HEK293 (cell line): ENCODE measurements at regions not wholly inside any gene's neighbourhood (a gene's known extent, or its start where the extent isn't known, plus 50 kb on each side); places are given as distances from the start of the nearest gene placed in this dataset.

ENCODE experiments used
- CTCF ChIA-PET: fragments of 350-600 bp; formaldehyde crosslinking; extraction: SDS; loops from one replicate; lab custom pipeline; 2021; ENCODE audit warnings: antibody characterized with exemption; lab: Yijun Ruan, JAX
- POLR2A ChIA-PET: fragments of 300-600 bp; formaldehyde crosslinking; extraction: SDS; loops from one replicate; lab custom pipeline; 2020; ENCODE audit warnings: antibody characterized with exemption, inconsistent platforms; lab: Yijun Ruan, JAX
- H3K27ac ChIP-seq: fragments of 200-500 bp; sonication (Bioruptor generic); 2 replicates; pipeline ENCODE4 v1.5.1; 2014; ENCODE audit warnings: low read depth, low read length, control low read depth, inconsistent platforms; ENCODE audit errors: extremely low read depth
- H3K36me3 ChIP-seq, 2 experiments: fragments of 200-500 bp in 1 of 2; sonication (Bioruptor generic) in 1 of 2; 1 replicate in 1 of 2; 2 replicates in 1 of 2; pipeline ENCODE4 v1.5.1; 2014 to 2017; ENCODE audit warnings: inconsistent platforms in 2 of 2, low read length in 2 of 2; ENCODE audit not compliant: control insufficient read depth in 2 of 2, insufficient read depth in 1 of 2
- H3K4me1 ChIP-seq: fragments of 200-500 bp; sonication (Bioruptor generic); 2 replicates; pipeline ENCODE4 v1.5.1; 2014; ENCODE audit warnings: mild to moderate bottlenecking, low read length, inconsistent platforms; ENCODE audit not compliant: control insufficient read depth, insufficient read depth
- H3K4me3 ChIP-seq: 2 replicates; pipeline ENCODE4 v1.5.1; 2011; ENCODE audit warnings: low read depth, mild to moderate bottlenecking, control low read depth, low read length, moderate library complexity
- H3K9me3 ChIP-seq: fragments of 200-500 bp; sonication (Bioruptor generic); 2 replicates; pipeline ENCODE4 v1.5.1; 2014; ENCODE audit warnings: low read depth, low read length, inconsistent platforms; ENCODE audit not compliant: control insufficient read depth, insufficient read depth
- GLI2 ChIP-seq: fragments of 450-650 bp; formaldehyde crosslinking; IDR thresholded peaks from 2 replicates; pipeline ENCODE4; 2017; ENCODE audit warnings: missing biosample characterization, missing genetic modification characterization, low read depth, borderline replicate concordance
- HOXA7 ChIP-seq: sonication (generic); formaldehyde crosslinking; IDR thresholded peaks from 2 replicates; pipeline ENCODE4 v1.8.1; 2022; ENCODE audit warnings: missing genetic modification reagents, borderline replicate concordance
- KLF16 ChIP-seq: fragments of 450-650 bp; formaldehyde crosslinking; IDR thresholded peaks from 2 replicates; pipeline ENCODE4 v1.5.1; 2017; ENCODE audit warnings: missing biosample characterization, missing genetic modification characterization
- KLF9 ChIP-seq: fragments of 450-650 bp; formaldehyde crosslinking; IDR thresholded peaks from 2 replicates; pipeline ENCODE4 v1.5.1; 2016; ENCODE audit warnings: missing biosample characterization, missing genetic modification characterization, low read depth
- MYNN ChIP-seq: fragments of 450-650 bp; formaldehyde crosslinking; IDR thresholded peaks from 2 replicates; pipeline ENCODE4 v1.5.1; 2016; ENCODE audit warnings: missing biosample characterization, missing genetic modification characterization, borderline replicate concordance
- REPIN1 ChIP-seq: fragments of 450-650 bp; formaldehyde crosslinking; IDR thresholded peaks from 2 replicates; pipeline ENCODE4 v1.5.1; 2017; ENCODE audit warnings: missing biosample characterization, missing genetic modification characterization, low read depth
- SP3 ChIP-seq: fragments of 450-650 bp; formaldehyde crosslinking; IDR thresholded peaks from 2 replicates; pipeline ENCODE4 v1.5.1; 2016; ENCODE audit warnings: missing biosample characterization, missing genetic modification characterization
- YY1 ChIP-seq: fragments of 450-650 bp; formaldehyde crosslinking; IDR thresholded peaks from 2 replicates; pipeline ENCODE4 v1.5.1; 2018; ENCODE audit warnings: missing biosample characterization, missing genetic modification characterization
- ZBTB1 ChIP-seq: fragments of 450-650 bp; formaldehyde crosslinking; IDR thresholded peaks from 2 replicates; pipeline ENCODE4 v1.5.1; 2016; ENCODE audit warnings: missing biosample characterization, missing genetic modification characterization
- ZBTB20 ChIP-seq: fragments of 450-650 bp; formaldehyde crosslinking; IDR thresholded peaks from 2 replicates; pipeline ENCODE4 v1.5.1; 2016; ENCODE audit warnings: missing biosample characterization, missing genetic modification characterization
- ZBTB7A ChIP-seq: fragments of 450-650 bp; formaldehyde crosslinking; IDR thresholded peaks from 2 replicates; pipeline ENCODE4 v1.5.1; 2016; ENCODE audit warnings: low read depth, missing biosample characterization, missing genetic modification characterization
- ZBTB8A ChIP-seq: fragments of 450-650 bp; formaldehyde crosslinking; IDR thresholded peaks from 2 replicates; pipeline ENCODE4 v1.5.1; 2016; ENCODE audit warnings: missing biosample characterization, missing genetic modification characterization
- ZNF132 ChIP-seq: fragments of 450-650 bp; formaldehyde crosslinking; IDR thresholded peaks from 2 replicates; pipeline ENCODE4 v1.5.1; 2017; ENCODE audit warnings: missing biosample characterization, missing genetic modification characterization, borderline replicate concordance
- ZNF138 ChIP-seq: fragments of 450-650 bp; formaldehyde crosslinking; IDR thresholded peaks from 2 replicates; pipeline ENCODE4 v1.5.1; 2016; ENCODE audit warnings: missing biosample characterization, missing genetic modification characterization, borderline replicate concordance
- ZNF174 ChIP-seq: fragments of 450-650 bp; formaldehyde crosslinking; IDR thresholded peaks from 2 replicates; pipeline ENCODE4 v1.5.0; 2017; ENCODE audit warnings: missing biosample characterization, mild to moderate bottlenecking, missing genetic modification characterization
- ZNF214 ChIP-seq: fragments of 450-650 bp; formaldehyde crosslinking; IDR thresholded peaks from 2 replicates; pipeline ENCODE4 v1.5.1; 2017; ENCODE audit warnings: missing biosample characterization, mild to moderate bottlenecking, missing genetic modification characterization, borderline replicate concordance
- ZNF24 ChIP-seq: fragments of 450-650 bp; formaldehyde crosslinking; IDR thresholded peaks from 2 replicates; pipeline ENCODE4 v1.5.1; 2016; ENCODE audit warnings: missing biosample characterization, missing genetic modification characterization
- ZNF37A ChIP-seq: fragments of 450-650 bp; IDR thresholded peaks from 2 replicates; pipeline ENCODE4 v1.5.1; 2018; ENCODE audit warnings: missing biosample characterization, missing genetic modification characterization
- ZNF624 ChIP-seq: fragments of 450-650 bp; formaldehyde crosslinking; IDR thresholded peaks from 2 replicates; pipeline ENCODE4 v1.5.1; 2017; ENCODE audit warnings: missing biosample characterization, missing genetic modification characterization
- ZNF747 ChIP-seq: fragments of 450-650 bp; formaldehyde crosslinking; IDR thresholded peaks from 2 replicates; pipeline ENCODE4 v1.5.1; 2016; ENCODE audit warnings: missing biosample characterization, missing genetic modification characterization
- ZXDB ChIP-seq: fragments of 450-650 bp; formaldehyde crosslinking; IDR thresholded peaks from 2 replicates; pipeline ENCODE4 v1.5.1; 2016; ENCODE audit warnings: missing biosample characterization, missing genetic modification characterization
- TF ChIP-seq, protein P1 (sequence below): fragments of 450-650 bp; formaldehyde crosslinking; IDR thresholded peaks from 2 replicates; pipeline ENCODE4 v1.5.1; 2017; ENCODE audit warnings: missing biosample characterization, missing genetic modification characterization
- TF ChIP-seq, protein P2 (sequence below): fragments of 450-650 bp; formaldehyde crosslinking; IDR thresholded peaks from 2 replicates; pipeline ENCODE4 v1.5.1; 2016; ENCODE audit warnings: missing biosample characterization, missing genetic modification characterization
- TF ChIP-seq, protein P3 (sequence below): fragments of 450-650 bp; formaldehyde crosslinking; IDR thresholded peaks from 2 replicates; pipeline ENCODE4 v1.5.1; 2016; ENCODE audit warnings: missing biosample characterization, missing genetic modification characterization
- TF ChIP-seq, protein P4 (sequence below): fragments of 450-650 bp; formaldehyde crosslinking; IDR thresholded peaks from 2 replicates; pipeline ENCODE4; 2016; ENCODE audit warnings: missing biosample characterization, missing genetic modification characterization
- TF ChIP-seq, protein P5 (sequence below): fragments of 450-650 bp; formaldehyde crosslinking; IDR thresholded peaks from 2 replicates; pipeline ENCODE4 v1.5.1; 2016; ENCODE audit warnings: missing biosample characterization, missing genetic modification characterization, low read depth

DNA sequence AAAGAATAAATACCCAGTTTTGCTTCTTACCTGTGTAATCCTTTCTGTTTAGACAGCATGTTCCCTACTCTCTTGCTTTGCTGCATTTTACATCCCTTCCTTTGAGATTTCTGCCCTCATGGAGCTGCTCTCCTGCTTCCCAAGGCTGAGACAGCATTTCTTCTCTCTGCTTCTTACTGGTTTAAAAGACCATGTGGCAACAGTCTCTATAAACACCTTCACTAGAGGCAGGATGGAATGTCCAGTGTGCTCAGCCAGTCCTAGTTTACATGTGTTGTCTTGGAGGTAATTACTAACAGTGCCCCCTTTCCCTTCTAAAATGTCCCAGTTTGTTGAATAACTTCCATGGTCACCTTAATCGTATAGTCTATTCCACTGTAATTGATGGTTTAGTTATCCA is 262.3 kb downstream of the CNTN3 start (continued):
- TF ChIP-seq SP3 (tag by site-specific recombination): no peak
- TF ChIP-seq ZBTB20 (tag by site-specific recombination): no peak
- no peak for TF ChIP-seq KLF16 (tag by site-specific recombination)
- no peak for TF ChIP-seq ZBTB7A (tag by site-specific recombination)
- no peak for TF ChIP-seq ZNF138 (tag by site-specific recombination)
- TF ChIP-seq REPIN1: no peak

DNA sequence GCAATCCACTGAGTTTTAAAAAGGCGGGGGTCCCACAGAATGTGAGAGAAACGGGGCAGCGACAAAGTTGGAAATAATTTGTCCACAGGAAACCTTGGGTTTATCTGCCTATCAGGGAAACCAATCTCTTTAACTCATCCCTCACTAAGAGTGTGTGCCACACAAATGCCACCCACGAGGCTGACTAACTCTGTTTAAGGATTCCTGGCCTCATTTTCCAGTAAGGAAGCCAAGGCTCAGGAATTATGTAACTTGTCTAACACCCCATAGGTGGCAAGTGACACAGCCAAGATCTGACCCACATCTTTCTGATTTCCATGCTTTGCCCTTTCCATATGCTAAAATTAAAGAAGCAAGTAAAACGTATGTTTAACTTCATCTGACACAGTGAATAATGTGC is 263.2 kb downstream of the CNTN3 start:
- POLR2A ChIA-PET: no interaction called here
- TF ChIP-seq, protein P1, sequence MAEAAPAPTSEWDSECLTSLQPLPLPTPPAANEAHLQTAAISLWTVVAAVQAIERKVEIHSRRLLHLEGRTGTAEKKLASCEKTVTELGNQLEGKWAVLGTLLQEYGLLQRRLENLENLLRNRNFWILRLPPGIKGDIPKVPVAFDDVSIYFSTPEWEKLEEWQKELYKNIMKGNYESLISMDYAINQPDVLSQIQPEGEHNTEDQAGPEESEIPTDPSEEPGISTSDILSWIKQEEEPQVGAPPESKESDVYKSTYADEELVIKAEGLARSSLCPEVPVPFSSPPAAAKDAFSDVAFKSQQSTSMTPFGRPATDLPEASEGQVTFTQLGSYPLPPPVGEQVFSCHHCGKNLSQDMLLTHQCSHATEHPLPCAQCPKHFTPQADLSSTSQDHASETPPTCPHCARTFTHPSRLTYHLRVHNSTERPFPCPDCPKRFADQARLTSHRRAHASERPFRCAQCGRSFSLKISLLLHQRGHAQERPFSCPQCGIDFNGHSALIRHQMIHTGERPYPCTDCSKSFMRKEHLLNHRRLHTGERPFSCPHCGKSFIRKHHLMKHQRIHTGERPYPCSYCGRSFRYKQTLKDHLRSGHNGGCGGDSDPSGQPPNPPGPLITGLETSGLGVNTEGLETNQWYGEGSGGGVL: no peak
- no peak for TF ChIP-seq ZBTB7A (tag by site-specific recombination)
- no peaks in the 10 kb centered on the region for H3K4me1 ChIP-seq
- no peaks in the 10 kb centered on the region for H3K9me3 ChIP-seq
- no peak overlapping the region for H3K27ac ChIP-seq
- H3K36me3 ChIP-seq: no peaks in the 10 kb centered on the region
- CTCF ChIA-PET: no interaction called here
- no peak overlapping the region for H3K4me3 ChIP-seq

DNA sequence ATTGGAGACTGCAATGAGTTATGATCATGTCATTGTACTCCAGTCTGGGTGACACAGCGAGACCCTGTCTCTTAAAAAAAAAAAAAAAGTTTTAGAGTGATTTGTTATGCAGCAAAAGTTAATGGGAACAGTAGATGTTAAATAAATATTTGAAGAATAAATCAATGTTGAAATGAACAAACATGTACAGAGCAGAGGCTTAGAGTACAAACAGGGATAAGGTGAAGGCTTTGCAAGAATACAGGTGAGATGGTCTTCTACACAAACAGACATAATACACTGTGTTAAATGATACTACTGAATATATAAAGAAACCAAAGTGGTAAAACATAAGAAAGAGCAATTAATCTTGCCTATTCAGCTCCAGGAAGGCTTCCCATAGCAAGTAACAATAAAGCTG is 265.4 kb downstream of the CNTN3 start:
- Histone ChIP-seq H3K9me3 (no peaks in the 10 kb centered on the region), H3K4me3 (no peak overlapping the region), H3K27ac (no peak overlapping the region), H3K36me3 (no peaks in the 10 kb centered on the region), H3K4me1 (no peaks in the 10 kb centered on the region)
- CTCF ChIA-PET: no interaction called here
- no peak for TF ChIP-seq GLI2 (tag by site-specific recombination)
- TF ChIP-seq ZNF37A (tag by site-specific recombination): no peak
- TF ChIP-seq, protein P2, sequence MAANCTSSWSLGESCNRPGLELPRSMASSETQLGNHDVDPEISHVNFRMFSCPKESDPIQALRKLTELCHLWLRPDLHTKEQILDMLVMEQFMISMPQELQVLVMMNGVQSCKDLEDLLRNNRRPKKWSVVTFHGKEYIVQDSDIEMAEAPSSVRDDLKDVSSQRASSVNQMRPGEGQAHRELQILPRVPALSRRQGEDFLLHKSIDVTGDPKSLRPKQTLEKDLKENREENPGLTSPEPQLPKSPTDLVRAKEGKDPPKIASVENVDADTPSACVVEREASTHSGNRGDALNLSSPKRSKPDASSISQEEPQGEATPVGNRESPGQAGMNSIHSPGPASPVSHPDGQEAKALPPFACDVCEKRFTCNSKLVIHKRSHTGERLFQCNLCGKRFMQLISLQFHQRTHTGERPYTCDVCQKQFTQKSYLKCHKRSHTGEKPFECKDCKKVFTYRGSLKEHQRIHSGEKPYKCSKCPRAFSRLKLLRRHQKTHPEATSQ (tag by site-specific recombination): no peak
- TF ChIP-seq ZNF132 (tag by site-specific recombination): no peak
- no peak for TF ChIP-seq MYNN (tag by site-specific recombination)
- TF ChIP-seq KLF16 (tag by site-specific recombination): no peak
- TF ChIP-seq ZNF174: no peak
- no peak for TF ChIP-seq ZBTB1 (tag by site-specific recombination)
- TF ChIP-seq YY1 (tag by site-specific recombination): no peak
- TF ChIP-seq, protein P3, sequence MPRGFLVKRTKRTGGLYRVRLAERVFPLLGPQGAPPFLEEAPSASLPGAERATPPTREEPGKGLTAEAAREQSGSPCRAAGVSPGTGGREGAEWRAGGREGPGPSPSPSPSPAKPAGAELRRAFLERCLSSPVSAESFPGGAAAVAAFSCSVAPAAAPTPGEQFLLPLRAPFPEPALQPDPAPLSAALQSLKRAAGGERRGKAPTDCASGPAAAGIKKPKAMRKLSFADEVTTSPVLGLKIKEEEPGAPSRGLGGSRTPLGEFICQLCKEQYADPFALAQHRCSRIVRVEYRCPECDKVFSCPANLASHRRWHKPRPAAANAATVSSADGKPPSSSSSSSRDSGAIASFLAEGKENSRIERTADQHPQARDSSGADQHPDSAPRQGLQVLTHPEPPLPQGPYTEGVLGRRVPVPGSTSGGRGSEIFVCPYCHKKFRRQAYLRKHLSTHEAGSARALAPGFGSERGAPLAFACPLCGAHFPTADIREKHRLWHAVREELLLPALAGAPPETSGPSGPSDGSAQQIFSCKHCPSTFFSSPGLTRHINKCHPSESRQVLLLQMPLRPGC (tag by site-specific recombination): no peak
- TF ChIP-seq ZNF624 (tag by site-specific recombination): no peak
- no peak for TF ChIP-seq ZNF747
- TF ChIP-seq, protein P4, sequence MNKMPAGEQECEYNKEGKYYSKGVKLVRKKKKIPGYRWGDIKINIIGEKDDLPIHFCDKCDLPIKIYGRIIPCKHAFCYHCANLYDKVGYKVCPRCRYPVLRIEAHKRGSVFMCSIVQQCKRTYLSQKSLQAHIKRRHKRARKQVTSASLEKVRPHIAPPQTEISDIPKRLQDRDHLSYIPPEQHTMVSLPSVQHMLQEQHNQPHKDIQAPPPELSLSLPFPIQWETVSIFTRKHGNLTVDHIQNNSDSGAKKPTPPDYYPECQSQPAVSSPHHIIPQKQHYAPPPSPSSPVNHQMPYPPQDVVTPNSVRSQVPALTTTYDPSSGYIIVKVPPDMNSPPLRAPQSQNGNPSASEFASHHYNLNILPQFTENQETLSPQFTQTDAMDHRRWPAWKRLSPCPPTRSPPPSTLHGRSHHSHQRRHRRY (tag by site-specific recombination): no peak
- TF ChIP-seq, protein P5, sequence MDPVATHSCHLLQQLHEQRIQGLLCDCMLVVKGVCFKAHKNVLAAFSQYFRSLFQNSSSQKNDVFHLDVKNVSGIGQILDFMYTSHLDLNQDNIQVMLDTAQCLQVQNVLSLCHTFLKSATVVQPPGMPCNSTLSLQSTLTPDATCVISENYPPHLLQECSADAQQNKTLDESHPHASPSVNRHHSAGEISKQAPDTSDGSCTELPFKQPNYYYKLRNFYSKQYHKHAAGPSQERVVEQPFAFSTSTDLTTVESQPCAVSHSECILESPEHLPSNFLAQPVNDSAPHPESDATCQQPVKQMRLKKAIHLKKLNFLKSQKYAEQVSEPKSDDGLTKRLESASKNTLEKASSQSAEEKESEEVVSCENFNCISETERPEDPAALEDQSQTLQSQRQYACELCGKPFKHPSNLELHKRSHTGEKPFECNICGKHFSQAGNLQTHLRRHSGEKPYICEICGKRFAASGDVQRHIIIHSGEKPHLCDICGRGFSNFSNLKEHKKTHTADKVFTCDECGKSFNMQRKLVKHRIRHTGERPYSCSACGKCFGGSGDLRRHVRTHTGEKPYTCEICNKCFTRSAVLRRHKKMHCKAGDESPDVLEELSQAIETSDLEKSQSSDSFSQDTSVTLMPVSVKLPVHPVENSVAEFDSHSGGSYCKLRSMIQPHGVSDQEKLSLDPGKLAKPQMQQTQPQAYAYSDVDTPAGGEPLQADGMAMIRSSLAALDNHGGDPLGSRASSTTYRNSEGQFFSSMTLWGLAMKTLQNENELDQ (tag by site-specific recombination): no peak
- no peak for TF ChIP-seq HOXA7 (CRISPR knock-in tag)
- TF ChIP-seq ZNF24 (tag by site-specific recombination): no peak
- no peak for TF ChIP-seq ZNF214
- no peak for TF ChIP-seq ZBTB8A (tag by site-specific recombination)
- no peak for TF ChIP-seq KLF9 (tag by site-specific recombination)
- no peak for TF ChIP-seq ZXDB
- POLR2A ChIA-PET: no interaction called here
